ENCODE measurements at regions not wholly inside any gene's neighbourhood (a gene's known extent, or its start where the extent isn't known, plus 50 kb on each side); places are given as distances from the start of the nearest gene placed in this dataset.

- TF ChIP-seq POLR2A (IDR thresholded peaks at IDR 0.05), result no peak
- no peak for TF ChIP-seq CTCF (IDR thresholded peaks at IDR 0.05)
Measured at GRCh38 chr11:45503311-45503710, 162.1 kb downstream of the CHST1 start.

Measured in vagina (tissue), 2 donors.